Kidney (tissue), 13 donors: ENCODE measurements at regions not wholly inside any gene's neighbourhood (a gene's known extent, or its start where the extent isn't known, plus 50 kb on each side); places are given as distances from the start of the nearest gene placed in this dataset.

Experiments used
- DNase-seq, 5 donors: peaks; one replicate each; pipeline ENCODE4 v3.0.0-alpha.2; 2013 to 2020
- FAIRE-seq: peaks from 2 replicates; lab custom pipeline; 2012; peaks lifted over from hg19 to GRCh38; lab: Jason Lieb, UNC
- H3K27ac ChIP-seq, 2 donors: one replicate each; pipeline ENCODE4 v1.7.0; 2013; ENCODE audit warnings: low read depth in 2 of 2, low read length in 2 of 2, inconsistent platforms in 1 of 2
- H3K27me3 ChIP-seq: one replicate; pipeline ENCODE4 v1.7.1; 2013; ENCODE audit warnings: low read length, inconsistent platforms; ENCODE audit not compliant: control insufficient read depth, insufficient read depth
- H3K36me3 ChIP-seq, 3 donors: one replicate each; pipeline versions ENCODE4 v1.7.0 to v1.7.1; 2013; ENCODE audit warnings: low read length in 3 of 3, control low read depth in 1 of 3, inconsistent platforms in 1 of 3; ENCODE audit not compliant: insufficient read depth in 3 of 3, control insufficient read depth in 2 of 3
- H3K4me1 ChIP-seq, 3 donors: one replicate each; pipeline versions ENCODE4 v1.7.0 to v1.7.1; 2013; ENCODE audit warnings: low read length in 3 of 3, inconsistent platforms in 1 of 3, low read depth in 1 of 3; ENCODE audit not compliant: control insufficient read depth in 2 of 3, insufficient read depth in 2 of 3
- H3K4me3 ChIP-seq, 3 donors: one replicate each; pipeline versions ENCODE4 v1.7.0 to v1.8.1; 2013; ENCODE audit warnings: low read length in 3 of 3, control low read depth in 1 of 3, inconsistent platforms in 1 of 3
- H3K9ac ChIP-seq, 3 donors: one replicate each; pipeline versions ENCODE4 v1.7.0 to v1.7.1; 2013; ENCODE audit warnings: low read length in 3 of 3, control low read depth in 1 of 3, inconsistent platforms in 1 of 3
- H3K9me3 ChIP-seq, 3 donors: one replicate each; pipeline versions ENCODE4 v1.7.0 to v1.7.1; 2013; ENCODE audit warnings: low read length in 3 of 3, control low read depth in 1 of 3, inconsistent platforms in 1 of 3; ENCODE audit not compliant: control insufficient read depth in 2 of 3, insufficient read depth in 1 of 3
- intact Hi-C: fragments of 100-400 bp; cut with DNase I; formaldehyde crosslinking; loops from one replicate; pipeline ENCODE4 v1.11.1; 2022
- TF ChIP-seq, protein P1 (sequence below): IDR thresholded peaks from 3 replicates; pipeline ENCODE4 v1.5.1; 2012; ENCODE audit warnings: mild to moderate bottlenecking, moderate library complexity, borderline replicate concordance; ENCODE audit not compliant: insufficient read depth; ENCODE audit errors: extremely low read depth
- donor health status: control.
- donor health status: control.
- donor health status: control.
- donor health status: control.
- donor health status: control.
- donor health status: DM: yes; HTN: yes; CAD: no.
- donor health status: Normal renal cell carcinoma (clear cell type).

DNA sequence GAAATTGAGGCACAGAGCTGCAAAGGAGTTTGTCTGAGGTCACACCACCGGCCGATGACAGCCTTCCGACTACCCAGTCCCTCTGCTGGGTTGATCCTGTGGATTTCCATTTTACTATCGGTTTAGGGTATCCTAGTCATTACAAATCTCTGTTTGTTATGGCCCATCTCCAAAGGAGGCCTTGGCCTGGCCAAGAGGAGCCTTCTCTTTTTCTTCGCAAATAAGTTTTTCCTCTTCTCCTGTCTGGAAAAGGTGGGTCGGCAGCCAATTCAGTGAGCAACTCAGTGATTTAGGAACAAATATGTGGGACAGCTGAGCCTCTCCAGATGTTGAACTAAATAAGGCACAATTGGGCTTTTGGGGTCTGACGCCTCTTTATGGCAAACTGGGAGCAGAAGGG is 169.2 kb upstream of the RBPJ start:
- TF ChIP-seq, protein P1, sequence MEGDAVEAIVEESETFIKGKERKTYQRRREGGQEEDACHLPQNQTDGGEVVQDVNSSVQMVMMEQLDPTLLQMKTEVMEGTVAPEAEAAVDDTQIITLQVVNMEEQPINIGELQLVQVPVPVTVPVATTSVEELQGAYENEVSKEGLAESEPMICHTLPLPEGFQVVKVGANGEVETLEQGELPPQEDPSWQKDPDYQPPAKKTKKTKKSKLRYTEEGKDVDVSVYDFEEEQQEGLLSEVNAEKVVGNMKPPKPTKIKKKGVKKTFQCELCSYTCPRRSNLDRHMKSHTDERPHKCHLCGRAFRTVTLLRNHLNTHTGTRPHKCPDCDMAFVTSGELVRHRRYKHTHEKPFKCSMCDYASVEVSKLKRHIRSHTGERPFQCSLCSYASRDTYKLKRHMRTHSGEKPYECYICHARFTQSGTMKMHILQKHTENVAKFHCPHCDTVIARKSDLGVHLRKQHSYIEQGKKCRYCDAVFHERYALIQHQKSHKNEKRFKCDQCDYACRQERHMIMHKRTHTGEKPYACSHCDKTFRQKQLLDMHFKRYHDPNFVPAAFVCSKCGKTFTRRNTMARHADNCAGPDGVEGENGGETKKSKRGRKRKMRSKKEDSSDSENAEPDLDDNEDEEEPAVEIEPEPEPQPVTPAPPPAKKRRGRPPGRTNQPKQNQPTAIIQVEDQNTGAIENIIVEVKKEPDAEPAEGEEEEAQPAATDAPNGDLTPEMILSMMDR: no peak
- no peak overlapping the region for H3K9ac ChIP-seq
- DNase-seq: peak in 2 of 5 donors; percentile 18 to 68
- no peaks in the 10 kb centered on the region for H3K9me3 ChIP-seq
- H3K27ac ChIP-seq: no peak overlapping the region
- no peak overlapping the region for H3K4me3 ChIP-seq
- H3K27me3 ChIP-seq: no peaks in the 10 kb centered on the region
- H3K36me3 ChIP-seq: no peaks in the 10 kb centered on the region
- FAIRE-seq: no peak
- intact Hi-C loops: no loop called here
- no peaks in the 10 kb centered on the region for H3K4me1 ChIP-seq

- FAIRE-seq (no peak), DNase-seq (no peak)
- H3K9ac ChIP-seq: no peak overlapping the region
- TF ChIP-seq, protein P1: no peak
- no peaks in the 10 kb centered on the region for H3K9me3 ChIP-seq
- H3K4me3 ChIP-seq: no peak overlapping the region
- H3K36me3 ChIP-seq: no peaks in the 10 kb centered on the region
- H3K4me1 ChIP-seq: no peaks in the 10 kb centered on the region
- intact Hi-C loops: no loop called here
- H3K27me3 ChIP-seq: no peaks in the 10 kb centered on the region
- no peak overlapping the region for H3K27ac ChIP-seq
Measured at GRCh38 chr4:26152056-26152455, 168.8 kb upstream of the RBPJ start.

DNA sequence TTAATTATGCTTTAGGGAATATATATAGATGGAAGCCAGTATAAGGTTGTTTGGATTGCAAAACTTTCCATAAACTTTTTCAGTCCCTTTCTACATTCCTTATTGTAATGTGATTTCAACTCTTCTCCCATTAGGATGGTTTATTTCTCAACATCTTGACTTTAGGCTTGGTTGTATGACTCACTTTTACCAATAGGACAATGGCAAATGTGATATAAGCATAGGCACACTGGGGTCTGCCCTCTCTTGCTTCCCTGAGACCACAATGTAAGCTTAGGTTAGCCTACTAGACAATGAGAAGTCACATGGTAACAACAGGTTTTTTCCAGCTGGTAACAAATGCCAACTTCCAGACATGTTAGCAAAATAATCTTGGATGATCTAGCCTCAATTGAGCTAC is 163.3 kb upstream of the RBPJ start:
- Histone ChIP-seq H3K27me3 (no peaks in the 10 kb centered on the region), H3K27ac (no peak overlapping the region), H3K9ac (no peak overlapping the region), H3K4me1 (no peaks in the 10 kb centered on the region), H3K9me3 (no peaks in the 10 kb centered on the region), H3K36me3 (no peaks in the 10 kb centered on the region), H3K4me3 (no peak overlapping the region)
- intact Hi-C loops: no loop called here
- DNase-seq (no peak), FAIRE-seq (no peak)
- TF ChIP-seq, protein P1: no peak

DNA sequence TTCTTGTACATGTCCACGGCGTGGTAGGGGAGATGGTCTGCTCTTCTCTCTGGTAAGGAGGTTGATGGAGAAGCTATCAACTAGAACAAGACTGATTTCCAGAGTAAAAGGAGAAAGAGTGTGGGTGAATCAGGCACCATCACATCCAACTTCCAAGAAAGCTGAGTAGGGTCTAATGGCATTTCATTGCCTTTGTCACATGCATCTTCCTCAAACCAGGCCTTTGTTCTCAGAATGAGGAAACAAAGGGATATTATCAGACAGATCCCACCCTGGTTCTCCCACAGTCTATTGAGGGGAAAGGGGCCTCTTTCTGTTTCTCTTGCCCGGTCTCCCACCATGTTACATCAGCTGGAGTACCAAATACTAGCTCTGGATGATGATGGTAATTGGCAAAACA is 160.2 kb upstream of the RBPJ start:
- Histone ChIP-seq H3K4me1 (no peaks in the 10 kb centered on the region), H3K27me3 (no peaks in the 10 kb centered on the region), H3K27ac (no peak overlapping the region), H3K36me3 (no peaks in the 10 kb centered on the region), H3K9me3 (no peaks in the 10 kb centered on the region), H3K4me3 (no peak overlapping the region), H3K9ac (no peak overlapping the region)
- DNase-seq (no peak), FAIRE-seq (no peak)
- TF ChIP-seq, protein P1: no peak
- intact Hi-C loops: no loop called here
